ENCODE measurements at regions not wholly inside any gene's neighbourhood (a gene's known extent, or its start where the extent isn't known, plus 50 kb on each side); places are given as distances from the start of the nearest gene placed in this dataset.

DNA sequence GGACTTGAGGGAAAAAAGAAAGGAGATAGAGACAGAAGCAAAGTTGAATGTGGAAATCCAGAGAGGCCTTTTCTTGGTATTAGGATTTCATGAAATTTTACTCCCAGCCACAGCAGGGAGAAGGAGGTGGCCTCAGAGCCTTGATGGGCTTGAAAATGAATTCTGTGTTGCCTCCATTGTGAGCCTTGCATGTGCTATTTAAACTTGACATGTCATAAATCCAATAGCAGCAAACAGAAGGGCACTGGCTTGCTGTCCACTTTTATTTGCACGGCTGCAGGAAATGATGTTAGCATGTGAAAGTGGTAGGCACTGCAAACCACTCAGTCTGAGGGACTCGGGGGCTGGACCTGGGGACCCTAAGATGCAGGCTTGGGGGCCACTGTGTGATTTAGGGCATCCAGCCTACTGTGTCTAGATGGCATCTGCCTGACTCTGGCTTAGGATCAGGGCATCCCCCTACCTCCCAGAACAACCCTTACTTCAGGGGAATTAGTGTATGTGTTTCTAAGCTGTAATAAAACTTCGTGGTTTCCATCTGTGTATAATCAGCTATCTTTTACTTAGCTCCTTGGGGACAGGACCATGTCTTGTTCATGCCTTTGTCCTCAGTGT, 139.1 kb upstream of the SKOR2 start:
- Mint-ChIP-seq H3K27ac (ENCODE audit: unreplicated experiment) (no peak overlapping the region), H3K27me3 (ENCODE audit: unreplicated experiment) (peaks cover 61% of the 10 kb centered on the region), H3K36me3 (ENCODE audit: insufficient read depth, unreplicated experiment) (no peaks in the 10 kb centered on the region), H3K4me3 (ENCODE audit: low read depth, unreplicated experiment) (no peak overlapping the region), H3K9me3 (ENCODE audit: low read depth, unreplicated experiment) (peaks cover 2% of the 10 kb centered on the region), H3K4me1 (ENCODE audit: low read depth, unreplicated experiment) (no peaks in the 10 kb centered on the region)
- no peak for DNase-seq
- no TSS peak for BruUV-seq (replicated peaks)
- CTCF ChIA-PET, result interaction anchor here (0.7 kb wide), 1 partner anchor 89 kb away, joined by 3 read pairs; no protein-coding TSS in a partner anchor
- intact Hi-C loops (cut with micrococcal nuclease; ENCODE audit: unreplicated experiment), result no loop called here
- TF ChIP-seq, protein P1, sequence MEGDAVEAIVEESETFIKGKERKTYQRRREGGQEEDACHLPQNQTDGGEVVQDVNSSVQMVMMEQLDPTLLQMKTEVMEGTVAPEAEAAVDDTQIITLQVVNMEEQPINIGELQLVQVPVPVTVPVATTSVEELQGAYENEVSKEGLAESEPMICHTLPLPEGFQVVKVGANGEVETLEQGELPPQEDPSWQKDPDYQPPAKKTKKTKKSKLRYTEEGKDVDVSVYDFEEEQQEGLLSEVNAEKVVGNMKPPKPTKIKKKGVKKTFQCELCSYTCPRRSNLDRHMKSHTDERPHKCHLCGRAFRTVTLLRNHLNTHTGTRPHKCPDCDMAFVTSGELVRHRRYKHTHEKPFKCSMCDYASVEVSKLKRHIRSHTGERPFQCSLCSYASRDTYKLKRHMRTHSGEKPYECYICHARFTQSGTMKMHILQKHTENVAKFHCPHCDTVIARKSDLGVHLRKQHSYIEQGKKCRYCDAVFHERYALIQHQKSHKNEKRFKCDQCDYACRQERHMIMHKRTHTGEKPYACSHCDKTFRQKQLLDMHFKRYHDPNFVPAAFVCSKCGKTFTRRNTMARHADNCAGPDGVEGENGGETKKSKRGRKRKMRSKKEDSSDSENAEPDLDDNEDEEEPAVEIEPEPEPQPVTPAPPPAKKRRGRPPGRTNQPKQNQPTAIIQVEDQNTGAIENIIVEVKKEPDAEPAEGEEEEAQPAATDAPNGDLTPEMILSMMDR (IDR thresholded peaks at IDR 0.05; ENCODE audit: unreplicated experiment), result no peak

DNA sequence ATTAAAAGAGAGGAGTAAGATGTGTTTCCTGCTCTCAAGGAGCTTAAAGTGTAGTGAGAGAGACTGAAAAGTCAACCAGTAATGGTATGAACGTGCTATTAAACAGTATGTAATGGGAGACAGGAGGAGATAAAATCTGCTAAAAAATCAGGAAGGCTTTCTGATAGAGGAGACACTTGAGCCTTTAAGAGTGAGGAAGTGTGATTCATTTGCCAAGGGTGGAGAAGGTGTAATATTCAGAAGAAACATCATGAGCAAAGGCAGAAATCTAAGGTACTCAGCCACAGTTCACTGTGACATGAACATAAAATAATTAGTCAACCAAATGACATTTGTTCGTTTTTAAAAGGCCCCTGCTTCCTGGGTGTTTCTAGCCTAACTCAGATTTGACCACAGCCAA, 137.8 kb upstream of the SKOR2 start:
- peaks cover 2% of the 10 kb centered on the region for H3K9me3 Mint-ChIP-seq (ENCODE audit: low read depth, unreplicated experiment)
- TF ChIP-seq, protein P1 (IDR thresholded peaks at IDR 0.05; ENCODE audit: unreplicated experiment), result no peak
- H3K4me1 Mint-ChIP-seq (ENCODE audit: low read depth, unreplicated experiment), result no peaks in the 10 kb centered on the region
- peaks cover 49% of the 10 kb centered on the region for H3K27me3 Mint-ChIP-seq (ENCODE audit: unreplicated experiment)
- H3K36me3 Mint-ChIP-seq (ENCODE audit: insufficient read depth, unreplicated experiment), result no peaks in the 10 kb centered on the region
- no peak for DNase-seq
- intact Hi-C loops (cut with micrococcal nuclease; ENCODE audit: unreplicated experiment), result no loop called here
- no TSS peak for BruUV-seq (replicated peaks)
- no peak overlapping the region for H3K27ac Mint-ChIP-seq (ENCODE audit: unreplicated experiment)
- H3K4me3 Mint-ChIP-seq (ENCODE audit: low read depth, unreplicated experiment), result no peak overlapping the region
- CTCF ChIA-PET, result no interaction called here

DNA sequence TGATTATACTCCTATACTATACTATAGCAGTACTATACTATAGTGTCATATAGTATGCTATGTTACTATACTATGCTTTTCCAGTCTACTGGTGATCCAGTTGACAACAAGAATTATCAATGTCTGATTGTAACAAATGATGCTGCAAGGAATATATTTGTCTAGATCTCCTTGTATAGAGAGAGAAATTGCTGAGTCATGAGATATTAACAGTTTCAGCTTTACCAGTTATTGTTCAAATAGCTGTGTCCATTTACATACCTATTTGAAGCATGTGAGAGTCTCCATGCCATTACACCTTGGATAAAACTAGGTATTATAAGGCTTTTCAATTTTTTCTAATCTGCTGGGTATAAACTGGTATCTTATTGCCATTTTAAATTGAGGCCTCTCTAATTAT, 136.4 kb upstream of the SKOR2 start:
- intact Hi-C loops (cut with micrococcal nuclease; ENCODE audit: unreplicated experiment), result no loop called here
- Mint-ChIP-seq H3K27ac (ENCODE audit: unreplicated experiment) (no peak overlapping the region), H3K27me3 (ENCODE audit: unreplicated experiment) (peaks cover 55% of the 10 kb centered on the region), H3K4me1 (ENCODE audit: low read depth, unreplicated experiment) (no peaks in the 10 kb centered on the region), H3K36me3 (ENCODE audit: insufficient read depth, unreplicated experiment) (no peaks in the 10 kb centered on the region), H3K9me3 (ENCODE audit: low read depth, unreplicated experiment) (peaks cover 2% of the 10 kb centered on the region), H3K4me3 (ENCODE audit: low read depth, unreplicated experiment) (no peak overlapping the region)
- CTCF ChIA-PET, result interaction anchor here (0.7 kb wide), 1 partner anchor 10 kb away, joined by 4 read pairs; no protein-coding TSS in a partner anchor
- no peak for DNase-seq
- TF ChIP-seq, protein P1 (IDR thresholded peaks at IDR 0.05; ENCODE audit: unreplicated experiment), result no peak
- no TSS peak for BruUV-seq (replicated peaks)

DNA sequence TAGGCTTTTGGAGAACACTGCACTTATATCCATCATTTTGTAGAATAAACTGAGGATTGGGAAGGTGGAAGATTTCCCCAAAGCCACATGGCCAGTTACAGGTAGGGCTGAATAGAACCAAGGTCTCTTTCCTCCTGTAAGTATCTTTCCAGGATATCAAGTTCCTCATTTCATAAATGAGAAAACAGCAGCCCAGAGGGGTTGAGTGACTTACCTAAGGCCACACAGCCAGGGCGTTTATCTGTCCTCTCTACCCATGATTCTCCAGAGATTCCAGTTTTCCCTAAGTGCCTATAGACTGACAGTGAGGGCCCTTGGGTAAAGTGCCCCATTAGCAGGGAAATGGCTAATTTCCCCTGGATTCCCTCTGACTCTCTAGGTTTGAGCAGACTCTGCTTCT, 132.3 kb upstream of the SKOR2 start:
- DNase-seq, result no peak
- H3K4me1 Mint-ChIP-seq (ENCODE audit: low read depth, unreplicated experiment), result no peaks in the 10 kb centered on the region
- H3K27me3 Mint-ChIP-seq (ENCODE audit: unreplicated experiment), result peaks cover 49% of the 10 kb centered on the region
- TF ChIP-seq, protein P1 (IDR thresholded peaks at IDR 0.05; ENCODE audit: unreplicated experiment), result no peak
- no peak overlapping the region for H3K4me3 Mint-ChIP-seq (ENCODE audit: low read depth, unreplicated experiment)
- BruUV-seq (replicated peaks), result no TSS peak
- no peaks in the 10 kb centered on the region for H3K36me3 Mint-ChIP-seq (ENCODE audit: insufficient read depth, unreplicated experiment)
- intact Hi-C loops (cut with micrococcal nuclease; ENCODE audit: unreplicated experiment), result no loop called here
- H3K27ac Mint-ChIP-seq (ENCODE audit: unreplicated experiment), result no peak overlapping the region
- CTCF ChIA-PET, result no interaction called here
- peaks cover 2% of the 10 kb centered on the region for H3K9me3 Mint-ChIP-seq (ENCODE audit: low read depth, unreplicated experiment)

Measured in Calu3 (cell line).